K562 (cell line): ENCODE measurements at regions not wholly inside any gene's neighbourhood (a gene's known extent, or its start where the extent isn't known, plus 50 kb on each side); places are given as distances from the start of the nearest gene placed in this dataset.
A peak's percentile ranks its signal among the peaks of the same experiment; 100 is the strongest.

Source experiments
- ATAC-seq: fragments of 200-7000 bp; cut with Tn5 transposase; 3 replicates; pipeline ENCODE4 v1.9.1; 2020; ENCODE audit warnings: moderate library complexity
- BruUV-seq: library from RNA; stranded (reverse); fragments of 400-500 nt; replicated peaks from 2 replicates; lab custom pipeline; 2021; lab: Mats Ljungman, UMichigan
- CTCF ChIA-PET: fragments of 300-600 bp; formaldehyde crosslinking; extraction: SDS; loops from one replicate; lab custom pipeline; 2021; ENCODE audit warnings: low intra/inter-chr PET ratio; lab: Yijun Ruan, JAX
- POLR2A ChIA-PET: fragments of 300-600, 350-650 bp; sonication (Branson Sonifier 250); formaldehyde crosslinking; extraction: SDS; loops from one replicate; lab custom pipeline; 2021; ENCODE audit warnings: antibody characterized with exemption, inconsistent platforms; lab: Yijun Ruan, JAX
- DNase-seq, 4 experiments: peaks; one replicate each; pipeline versions ENCODE4 v3.0.0 to v3.0.0-alpha.2; 2011 to 2018; ENCODE audit warnings: low spot score in 3 of 4, mixed read lengths in 3 of 4; ENCODE audit errors: extremely low read depth in 1 of 4
- FAIRE-seq: peaks from 2 replicates; lab custom pipeline; 2011; peaks lifted over from hg19 to GRCh38; lab: Jason Lieb, UNC
- H2AFZ ChIP-seq: 2 replicates; pipeline ENCODE4 v1.6.0; 2011; ENCODE audit warnings: low read depth, low read length, control low read depth, inconsistent platforms
- H3K27ac ChIP-seq: fragments of 200-600 bp; 3 replicates; pipeline ENCODE4 v1.8.0; 2011; ENCODE audit warnings: low read depth, mild to moderate bottlenecking, control low read depth, inconsistent platforms, low read length, moderate library complexity, mixed read lengths; ENCODE audit errors: extremely low read depth
- H3K27me3 ChIP-seq, 2 experiments: fragments of 300-600 bp in 1 of 2; 2 replicates in 1 of 2; 3 replicates in 1 of 2; pipeline versions ENCODE4 v1.6.0 to v1.8.0; 2011; ENCODE audit warnings: inconsistent platforms in 2 of 2, low read length in 2 of 2, mild to moderate bottlenecking in 1 of 2, mixed read lengths in 1 of 2, moderate library complexity in 1 of 2; ENCODE audit not compliant: control insufficient read depth in 2 of 2, insufficient read depth in 2 of 2
- H3K36me3 ChIP-seq: fragments of 300-600 bp; 3 replicates; pipeline ENCODE4 v1.8.0; 2011; ENCODE audit warnings: mild to moderate bottlenecking, low read length, inconsistent platforms; ENCODE audit not compliant: control insufficient read depth, insufficient read depth
- H3K4me1 ChIP-seq, 2 experiments: fragments of 200-600 bp in 1 of 2; replicated peaks in 1 of 2; 2 replicates in 1 of 2; 3 replicates in 1 of 2; pipeline versions ENCODE4 v1.5.1 to v1.8.0; 2011; ENCODE audit warnings: inconsistent platforms in 2 of 2, low read length in 2 of 2, mild to moderate bottlenecking in 1 of 2, mixed read lengths in 1 of 2, moderate library complexity in 1 of 2; ENCODE audit not compliant: control insufficient read depth in 2 of 2, insufficient read depth in 2 of 2
- H3K4me2 ChIP-seq: 2 replicates; pipeline ENCODE4 v1.6.1; 2011; ENCODE audit warnings: low read length, control low read depth, inconsistent platforms, mixed read lengths; ENCODE audit not compliant: insufficient read depth
- H3K4me3 ChIP-seq: fragments of 200-600 bp; sonication (generic), shearing (Covaris generic); 2 replicates; pipeline ENCODE4 v1.5.1; 2016; ENCODE audit warnings: control low read depth, inconsistent platforms
- H3K79me2 ChIP-seq: fragments of 200-600 bp; 3 replicates; pipeline ENCODE4 v1.8.0; 2011; ENCODE audit warnings: low read length, inconsistent platforms; ENCODE audit not compliant: control insufficient read depth, insufficient read depth
- H3K9ac ChIP-seq, 2 experiments: 2 replicates each; pipeline versions ENCODE4 v1.6.0 to v1.6.1; 2011; ENCODE audit warnings: low read depth in 2 of 2, low read length in 2 of 2, control low read depth in 1 of 2, inconsistent platforms in 1 of 2, mild to moderate bottlenecking in 1 of 2, mixed read lengths in 1 of 2; ENCODE audit not compliant: insufficient read depth in 1 of 2
- H3K9me1 ChIP-seq: one replicate; pipeline ENCODE4 v1.6.0; 2011; ENCODE audit warnings: inconsistent platforms, mild to moderate bottlenecking, low read length, moderate library complexity; ENCODE audit not compliant: control insufficient read depth, insufficient read depth
- H3K9me3 ChIP-seq: replicated peaks from 2 replicates; pipeline ENCODE4 v1.5.1; 2011; ENCODE audit warnings: low read depth, low read length, inconsistent platforms; ENCODE audit not compliant: control insufficient read depth, insufficient read depth
- H4K20me1 ChIP-seq: replicated peaks from 2 replicates; pipeline ENCODE4 v1.6.1; 2011; ENCODE audit warnings: low read length, inconsistent platforms, mixed read lengths; ENCODE audit not compliant: control insufficient read depth, insufficient read depth
- CHD7 ChIP-seq: fragments of 200-600 bp; sonication (generic); IDR thresholded peaks from one replicate; pipeline ENCODE4 v1.6.1; 2012; ENCODE audit warnings: mild to moderate bottlenecking, low read depth, low read length, inconsistent platforms
- DMBX1 ChIP-seq: fragments of 250-450 bp; sonication (Bioruptor Pico); IDR thresholded peaks from 2 replicates; pipeline ENCODE4 v1.8.0; 2022; ENCODE audit warnings: inconsistent platforms, mild to moderate bottlenecking, moderate library complexity, borderline replicate concordance
- SMAD1 ChIP-seq: fragments of 150-350 bp; IDR thresholded peaks from 2 replicates; pipeline ENCODE4 v1.6.1; 2014; ENCODE audit warnings: low read length, low read depth; ENCODE audit not compliant: partially characterized antibody
- ZKSCAN3 ChIP-seq: fragments of 250-450 bp; sonication (Bioruptor Pico); IDR thresholded peaks from 2 replicates; pipeline ENCODE4 v1.4.0; 2020
- WGBS: fragments of 100-300 bp; shearing (Covaris generic); methylation state at CpG from one replicate; pipeline ENCODE4 v1.1.6; 2016; ENCODE audit warnings: low coverage, mixed read lengths; ENCODE audit not compliant: insufficient coverage; ENCODE audit errors: missing lambda C conversion rate; 5-methylcytosine and 5-hydroxymethylcytosine counted together
- in situ Hi-C: fragments of 300-500 bp; cut with MboI; formaldehyde crosslinking; loops from 4 replicates; pipeline ENCODE4 v1.15.0; 2018; ENCODE audit warnings: inconsistent platforms, mixed read lengths
- intact Hi-C: fragments of 100-400 bp; cut with micrococcal nuclease; formaldehyde crosslinking; loops from 2 replicates; pipeline ENCODE4 v1.14.2; 2022

GRCh38 chr17:62164747-62165722 lies 100.0 kb upstream of the MED13 start:
- Histone ChIP-seq H3K9ac (no peak overlapping the region), H3K4me1 (peaks cover 6 to 23% of the 10 kb centered on the region in 2 experiments; a peak in 4 of 5 replicates)

More at GRCh38 chr17:62164747-62165722, 100.0 kb upstream of the MED13 start:
- ChIA-PET POLR2A (no interaction called here), CTCF (no interaction called here)
- no peak overlapping the region for H3K4me3 ChIP-seq
- no TSS peak for BruUV-seq
- FAIRE-seq (no peak), ATAC-seq (no peak; the same call in 2 of the 3 replicates), DNase-seq (no peak)
- H4K20me1 ChIP-seq: no peaks in the 10 kb centered on the region
- no peaks in the 10 kb centered on the region for H3K36me3 ChIP-seq
- peak overlapping the region; percentile 20; the same call in 1 of the 2 replicates for H2AFZ ChIP-seq
- H3K9me1 ChIP-seq: no peaks in the 10 kb centered on the region
- no peak overlapping the region for H3K4me2 ChIP-seq
- in situ Hi-C loops: no loop called here
- intact Hi-C loops: no loop called here
- no peaks in the 10 kb centered on the region for H3K9me3 ChIP-seq
- no peaks in the 10 kb centered on the region for H3K79me2 ChIP-seq
- TF ChIP-seq ZKSCAN3 (CRISPR knock-in tag) (peak; percentile 26; the same call in 1 of the 2 replicates), DMBX1 (CRISPR knock-in tag) (0 out of 2 replicates have a peak, but pooled peaks have one; percentile 29), SMAD1 (no peak), CHD7 (no peak)
- H3K27ac ChIP-seq: no peak overlapping the region
- no peaks in the 10 kb centered on the region for H3K27me3 ChIP-seq
- WGBS: 28% methylated on average over 3 of the region's 3 CpGs
